ENCODE measurements at regions not wholly inside any gene's neighbourhood (a gene's known extent, or its start where the extent isn't known, plus 50 kb on each side); places are given as distances from the start of the nearest gene placed in this dataset.
A peak's percentile ranks its signal among the peaks of the same experiment; 100 is the strongest.

DNA sequence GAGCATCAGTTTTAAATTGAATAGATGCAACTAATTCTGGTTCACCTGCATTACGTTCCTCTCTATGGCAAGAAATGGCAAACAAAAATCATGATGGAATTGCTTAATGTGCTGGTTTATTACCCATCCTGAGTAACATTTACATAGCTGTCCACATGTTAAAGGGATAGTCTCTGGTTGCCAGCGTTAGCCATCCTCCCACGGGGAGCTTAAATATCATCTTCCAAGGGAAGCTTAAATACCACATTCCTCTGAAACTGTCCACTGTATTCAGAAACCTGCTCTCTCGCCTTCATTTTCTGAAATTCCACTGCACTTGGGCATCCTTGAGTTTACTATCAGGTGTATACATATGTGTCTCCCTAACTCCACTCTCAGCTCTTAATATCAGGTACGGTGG is 586.6 kb downstream of the TLL1 start:
- H3K4me3 ChIP-seq (replicated peaks in 1 of 2; ENCODE audit: low read depth in 1 of 2, low read length in 2 of 2), result no peak overlapping the region
- ChIA-PET RAD21 (ENCODE audit: low non-redundant PET in 1 of 2, low total read pairs in 2 of 2, uncharacterized antibody in 2 of 2, unreplicated experiment in 2 of 2) (no interaction called here), POLR2A (no interaction called here), CTCF (no interaction called here)
- H3K79me2 ChIP-seq (ENCODE audit: insufficient read depth, low read length), result no peaks in the 10 kb centered on the region
- H3K36me3 ChIP-seq (ENCODE audit: control insufficient read depth in 1 of 2, insufficient read depth in 2 of 2, low read length in 2 of 2), result no peaks in the 10 kb centered on the region
- H3K9me3 ChIP-seq (ENCODE audit: control insufficient read depth in 1 of 2, insufficient read depth in 1 of 2, low read depth in 1 of 2, low read length in 2 of 2), result no peaks in the 10 kb centered on the region
- H3K27ac ChIP-seq (ENCODE audit: low read depth, low read length), result no peak overlapping the region
- no peaks in the 10 kb centered on the region for H4K20me1 ChIP-seq (ENCODE audit: insufficient read depth)
- H3K4me2 ChIP-seq (ENCODE audit: low read length), result no peak overlapping the region
- no peak overlapping the region for H2AFZ ChIP-seq (ENCODE audit: low read depth, low read length, poor library complexity, severe bottlenecking)
- no peaks in the 10 kb centered on the region for H3K4me1 ChIP-seq (ENCODE audit: control insufficient read depth in 1 of 2, insufficient read depth in 2 of 2, low read length in 2 of 2)
- no peak for TF ChIP-seq FOSL1 (IDR thresholded peaks at IDR 0.05; ENCODE audit: low read depth)
- TF ChIP-seq SIN3A (IDR thresholded peaks at IDR 0.05; ENCODE audit: low read depth), result no peak
- intact Hi-C loops (cut with micrococcal nuclease), result no loop called here
- H3K9me2 ChIP-seq (ENCODE audit: insufficient read depth), result no peaks in the 10 kb centered on the region
- no peak overlapping the region for H3K9ac ChIP-seq (ENCODE audit: low read length)
- no peak for ATAC-seq
- no TSS peak for BruUV-seq (replicated peaks)
- no peaks in the 10 kb centered on the region for H3K27me3 ChIP-seq (ENCODE audit: insufficient read depth, low read length)
- DNase-seq (ENCODE audit: low read depth, low spot score), result no peak

- no peaks in the 10 kb centered on the region for H3K36me3 ChIP-seq (ENCODE audit: control insufficient read depth in 1 of 2, insufficient read depth in 2 of 2, low read length in 2 of 2)
- no peaks in the 10 kb centered on the region for H3K4me1 ChIP-seq (ENCODE audit: control insufficient read depth in 1 of 2, insufficient read depth in 2 of 2, low read length in 2 of 2)
- H4K20me1 ChIP-seq (ENCODE audit: insufficient read depth), result no peaks in the 10 kb centered on the region
- H3K9me2 ChIP-seq (ENCODE audit: insufficient read depth), result no peaks in the 10 kb centered on the region
- H3K27me3 ChIP-seq (ENCODE audit: insufficient read depth, low read length), result no peaks in the 10 kb centered on the region
- DNase-seq (ENCODE audit: low read depth, low spot score), result no peak
- intact Hi-C loops (cut with micrococcal nuclease), result no loop called here
- no TSS peak for BruUV-seq (replicated peaks)
- H3K4me3 ChIP-seq (replicated peaks in 1 of 2; ENCODE audit: low read depth in 1 of 2, low read length in 2 of 2), result no peak overlapping the region
- peak overlapping the region; percentile 29 for H2AFZ ChIP-seq (ENCODE audit: low read depth, low read length, poor library complexity, severe bottlenecking)
- no peaks in the 10 kb centered on the region for H3K9me3 ChIP-seq (ENCODE audit: control insufficient read depth in 1 of 2, insufficient read depth in 1 of 2, low read depth in 1 of 2, low read length in 2 of 2)
- H3K9ac ChIP-seq (ENCODE audit: low read length), result no peak overlapping the region
- H3K4me2 ChIP-seq (ENCODE audit: low read length), result no peak overlapping the region
- TF ChIP-seq CEBPB (IDR thresholded peaks at IDR 0.05; ENCODE audit: low read depth) (no peak), JUND (IDR thresholded peaks at IDR 0.05) (0 out of 2 replicates have a peak, but pooled peaks have one; percentile 8)
- no peak for ATAC-seq
- ChIA-PET CTCF (no interaction called here), RAD21 (ENCODE audit: low non-redundant PET in 1 of 2, low total read pairs in 2 of 2, uncharacterized antibody in 2 of 2, unreplicated experiment in 2 of 2) (no interaction called here), POLR2A (no interaction called here)
- H3K79me2 ChIP-seq (ENCODE audit: insufficient read depth, low read length), result no peaks in the 10 kb centered on the region
- no peak overlapping the region for H3K27ac ChIP-seq (ENCODE audit: low read depth, low read length)
Measured at GRCh38 chr4:166460769-166461550, 587.9 kb downstream of the TLL1 start.

Measured in HCT116 (cell line).